ENCODE measurements at regions not wholly inside any gene's neighbourhood (a gene's known extent, or its start where the extent isn't known, plus 50 kb on each side); places are given as distances from the start of the nearest gene placed in this dataset.
"Not testable (repeated sequence)": the region's sequence is repeated elsewhere in the genome, so short reads cannot be mapped to it uniquely, and the experiment has no call there.

DNA sequence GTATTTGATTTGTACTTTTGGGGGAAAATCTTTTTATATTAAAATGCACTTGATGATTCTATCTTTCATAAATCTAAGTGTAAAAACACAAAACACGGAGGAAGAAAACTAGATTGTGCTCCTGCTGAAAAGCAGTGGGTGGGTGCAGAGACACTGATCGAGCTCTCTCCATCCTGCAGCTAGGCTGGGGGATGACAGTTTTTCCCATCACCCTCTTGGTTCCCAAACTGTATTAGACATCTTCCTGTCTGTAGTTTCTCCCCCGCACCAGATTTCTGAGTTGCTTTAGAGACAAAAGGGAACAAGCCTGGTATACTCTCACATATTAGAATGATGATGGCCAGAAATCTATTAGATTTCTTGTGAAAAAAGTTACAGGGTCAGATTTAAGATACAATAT lies 99.6 kb downstream of the FAM114A2 start:
- no peaks in the 10 kb centered on the region for H3K36me3 ChIP-seq (replicated peaks in 1 of 2; ENCODE audit: insufficient read depth in 1 of 2, low read depth in 2 of 2)
- H3K4me1 ChIP-seq, result no peaks in the 10 kb centered on the region
- intact Hi-C loops (cut with DNase I), result no loop called here
- H3K4me3 ChIP-seq, result no peak overlapping the region
- TF ChIP-seq POLR2A (IDR thresholded peaks at IDR 0.05), result no peak
- TF ChIP-seq, protein P1, sequence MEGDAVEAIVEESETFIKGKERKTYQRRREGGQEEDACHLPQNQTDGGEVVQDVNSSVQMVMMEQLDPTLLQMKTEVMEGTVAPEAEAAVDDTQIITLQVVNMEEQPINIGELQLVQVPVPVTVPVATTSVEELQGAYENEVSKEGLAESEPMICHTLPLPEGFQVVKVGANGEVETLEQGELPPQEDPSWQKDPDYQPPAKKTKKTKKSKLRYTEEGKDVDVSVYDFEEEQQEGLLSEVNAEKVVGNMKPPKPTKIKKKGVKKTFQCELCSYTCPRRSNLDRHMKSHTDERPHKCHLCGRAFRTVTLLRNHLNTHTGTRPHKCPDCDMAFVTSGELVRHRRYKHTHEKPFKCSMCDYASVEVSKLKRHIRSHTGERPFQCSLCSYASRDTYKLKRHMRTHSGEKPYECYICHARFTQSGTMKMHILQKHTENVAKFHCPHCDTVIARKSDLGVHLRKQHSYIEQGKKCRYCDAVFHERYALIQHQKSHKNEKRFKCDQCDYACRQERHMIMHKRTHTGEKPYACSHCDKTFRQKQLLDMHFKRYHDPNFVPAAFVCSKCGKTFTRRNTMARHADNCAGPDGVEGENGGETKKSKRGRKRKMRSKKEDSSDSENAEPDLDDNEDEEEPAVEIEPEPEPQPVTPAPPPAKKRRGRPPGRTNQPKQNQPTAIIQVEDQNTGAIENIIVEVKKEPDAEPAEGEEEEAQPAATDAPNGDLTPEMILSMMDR (IDR thresholded peaks at IDR 0.05), result no peak
- no peaks in the 10 kb centered on the region for H3K27me3 ChIP-seq
- WGBS, 2 donors, result 62 to 67% methylated on average over 3 of the region's 3 CpGs
- peaks cover 0 to 21% (median 2%) of the 10 kb centered on the region in 3 donors for H3K9me3 ChIP-seq
- H3K27ac ChIP-seq, result no peak overlapping the region
- DNase-seq (no peak), ATAC-seq (no peak)

DNA sequence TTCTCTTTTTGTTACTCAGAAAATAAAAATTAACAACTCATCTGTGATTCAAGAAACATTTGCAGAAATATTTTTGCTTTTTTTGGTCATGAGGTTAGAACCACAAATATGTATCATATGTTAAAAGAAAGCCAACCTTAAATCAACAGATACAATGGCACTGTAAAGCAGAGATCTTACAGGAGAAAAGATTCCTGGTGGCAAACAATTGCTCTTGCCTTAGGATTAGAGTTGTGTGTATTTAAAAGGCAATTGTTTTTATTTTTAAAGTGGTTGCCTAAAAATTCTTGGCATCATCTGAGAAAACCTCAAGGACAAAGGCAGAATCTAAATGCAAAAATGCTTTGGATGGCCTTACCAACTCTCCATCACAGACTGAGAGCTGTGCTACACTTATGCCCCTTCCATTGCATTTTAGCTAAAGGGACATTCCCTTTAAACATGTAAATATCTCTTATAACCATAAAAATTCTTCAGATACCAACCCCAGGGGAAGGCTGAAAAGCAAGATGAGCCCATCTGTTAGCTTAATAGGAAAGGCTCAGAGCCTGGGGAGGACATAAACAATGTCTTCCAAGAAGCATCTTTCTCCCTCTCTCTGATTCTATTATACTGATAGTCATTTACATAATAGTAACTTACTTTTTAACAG lies 100.4 kb downstream of the FAM114A2 start:
- no peaks in the 10 kb centered on the region for H3K36me3 ChIP-seq (replicated peaks in 1 of 2; ENCODE audit: insufficient read depth in 1 of 2, low read depth in 2 of 2)
- no peaks in the 10 kb centered on the region for H3K4me1 ChIP-seq
- intact Hi-C loops (cut with DNase I), result no loop called here
- DNase-seq (no peak), ATAC-seq (no peak)
- H3K27me3 ChIP-seq, result no peaks in the 10 kb centered on the region
- H3K9me3 ChIP-seq, result peaks cover 0 to 21% (median 2%) of the 10 kb centered on the region in 3 donors
- no peak overlapping the region for H3K4me3 ChIP-seq
- TF ChIP-seq, protein P1 (IDR thresholded peaks at IDR 0.05), result no peak
- no peak for TF ChIP-seq POLR2A (IDR thresholded peaks at IDR 0.05)
- no peak overlapping the region for H3K27ac ChIP-seq

DNA sequence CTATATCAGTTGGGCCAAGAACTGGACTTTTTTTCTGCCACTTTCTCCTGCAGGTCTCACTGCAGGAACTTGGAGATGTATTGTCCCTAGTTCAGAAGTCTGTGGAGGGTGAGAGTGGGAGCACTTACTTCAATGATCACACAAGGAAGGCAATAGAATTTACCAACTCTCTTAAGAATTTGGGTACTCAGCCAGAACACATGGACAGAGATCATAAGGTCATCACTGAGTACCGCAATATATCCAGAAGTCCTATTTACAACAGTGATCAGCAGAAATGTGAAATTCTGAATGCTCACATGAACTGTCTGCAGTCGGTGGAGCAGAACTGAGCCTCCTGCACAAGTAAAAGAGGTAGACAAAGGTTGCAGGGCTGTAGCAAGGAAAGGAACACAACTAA lies 101.0 kb downstream of the FAM114A2 start:
- 70 to 75% methylated on average over 2 of the region's 2 CpGs for WGBS, 2 donors
- no peaks in the 10 kb centered on the region for H3K36me3 ChIP-seq (replicated peaks in 1 of 2; ENCODE audit: insufficient read depth in 1 of 2, low read depth in 2 of 2)
- intact Hi-C loops (cut with DNase I), result no loop called here
- H3K9me3 ChIP-seq, result peaks cover 0 to 21% (median 2%) of the 10 kb centered on the region in 3 donors
- H3K4me3 ChIP-seq, result no peak overlapping the region
- H3K27ac ChIP-seq, result no peak overlapping the region
- no peak for TF ChIP-seq POLR2A (IDR thresholded peaks at IDR 0.05)
- TF ChIP-seq, protein P1 (IDR thresholded peaks at IDR 0.05), result no peak
- ATAC-seq (no peak), DNase-seq (no peak)
- H3K4me1 ChIP-seq, result no peaks in the 10 kb centered on the region
- no peaks in the 10 kb centered on the region for H3K27me3 ChIP-seq

DNA sequence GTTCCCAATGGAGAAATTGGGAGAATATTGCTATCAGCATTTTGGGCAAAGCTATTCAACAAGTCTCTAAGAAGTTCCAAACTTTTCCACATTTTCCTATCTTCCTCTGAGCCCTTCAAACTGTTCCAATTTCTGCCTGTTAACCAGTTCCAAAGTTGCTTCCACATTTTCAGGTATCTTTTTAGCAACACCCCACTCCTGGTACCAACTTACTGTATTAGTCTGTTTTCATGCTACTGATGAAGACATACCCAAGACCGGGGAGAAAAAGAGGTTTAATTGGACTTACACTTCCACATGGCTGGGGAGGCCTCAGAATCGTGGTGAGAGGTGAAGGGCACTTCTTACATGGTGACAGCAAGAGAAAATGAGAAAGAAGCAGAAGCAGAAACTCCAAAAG lies 103.6 kb downstream of the FAM114A2 start:
- H3K27ac ChIP-seq; DNase-seq; H3K27me3 ChIP-seq; H3K4me3 ChIP-seq; H3K9me3 ChIP-seq; H3K36me3 ChIP-seq (replicated peaks in 1 of 2; ENCODE audit: insufficient read depth in 1 of 2, low read depth in 2 of 2); ATAC-seq; intact Hi-C loops (cut with DNase I); H3K4me1 ChIP-seq: not testable (repeated sequence)
- 46 to 51% methylated on average over 2 of the region's 2 CpGs for WGBS, 2 donors

DNA sequence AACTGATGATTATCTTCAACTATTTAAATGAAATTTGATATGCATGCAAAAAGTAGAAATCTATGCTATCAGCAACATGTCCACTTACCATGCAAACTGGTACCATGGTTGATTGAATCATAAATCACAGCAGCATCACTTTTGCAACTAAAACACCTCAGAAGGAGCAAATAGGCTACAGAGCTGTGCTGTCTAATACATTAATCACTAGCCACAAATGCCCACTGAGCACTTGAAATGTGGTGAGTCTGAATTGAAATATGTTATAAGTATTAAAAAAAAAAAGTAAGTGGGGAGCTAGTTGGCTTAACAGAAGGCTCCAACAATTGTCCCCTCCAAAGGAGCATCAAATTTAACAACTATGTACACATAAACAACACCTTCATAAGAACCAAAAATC lies 112.5 kb downstream of the FAM114A2 start:
- Histone ChIP-seq H3K27ac (no peak overlapping the region), H3K4me3 (no peak overlapping the region), H3K4me1 (no peaks in the 10 kb centered on the region), H3K27me3 (no peaks in the 10 kb centered on the region), H3K36me3 (replicated peaks in 1 of 2; ENCODE audit: insufficient read depth in 1 of 2, low read depth in 2 of 2) (no peaks in the 10 kb centered on the region), H3K9me3 (no peaks in the 10 kb centered on the region)
- intact Hi-C loops (cut with DNase I), result no loop called here
- TF ChIP-seq, protein P1 (IDR thresholded peaks at IDR 0.05), result no peak
- no peak for TF ChIP-seq POLR2A (IDR thresholded peaks at IDR 0.05)
- DNase-seq (no peak), ATAC-seq (no peak)

Data from body of pancreas (tissue), 4 donors.